Neural progenitor cell (in vitro differentiated cells): ENCODE measurements at regions not wholly inside any gene's neighbourhood (a gene's known extent, or its start where the extent isn't known, plus 50 kb on each side); places are given as distances from the start of the nearest gene placed in this dataset.

ENCODE experiments used
- DNase-seq: peaks from one replicate; pipeline ENCODE4 v3.0.0-alpha.2; 2016; ENCODE audit warnings: low spot score
- H2AFZ ChIP-seq: fragments of 200-600 bp; sonication (generic); replicated peaks from 2 replicates; pipeline ENCODE4 v1.6.1; 2016; ENCODE audit warnings: antibody characterized with exemption
- H3F3A ChIP-seq: fragments of 200-600 bp; sonication (generic); 2 replicates; pipeline ENCODE4 v1.6.1; 2016; ENCODE audit warnings: antibody characterized with exemption, low read depth
- H3K27ac ChIP-seq: fragments of 200-600 bp; sonication (generic); 2 replicates; pipeline ENCODE4 v1.5.1; 2016; ENCODE audit warnings: mild to moderate bottlenecking
- H3K27me3 ChIP-seq: fragments of 200-600 bp; sonication (generic); 2 replicates; pipeline ENCODE4 v1.6.1; 2016; ENCODE audit warnings: mild to moderate bottlenecking, moderate library complexity
- H3K36me3 ChIP-seq: fragments of 200-600 bp; sonication (generic); 2 replicates; pipeline ENCODE4 v1.5.1; 2016
- H3K4me1 ChIP-seq: fragments of 200-600 bp; sonication (generic); 2 replicates; pipeline ENCODE4 v1.6.1; 2016; ENCODE audit warnings: mixed run types
- H3K4me2 ChIP-seq: fragments of 200-600 bp; sonication (generic); 2 replicates; pipeline ENCODE4 v1.6.1; 2016
- H3K4me3 ChIP-seq: fragments of 200-600 bp; sonication (generic); 2 replicates; pipeline ENCODE4 v1.5.1; 2016
- H3K79me2 ChIP-seq: fragments of 200-600 bp; sonication (generic); 2 replicates; pipeline ENCODE4 v1.6.1; 2016; ENCODE audit warnings: low read depth
- H3K9ac ChIP-seq: fragments of 200-600 bp; sonication (generic); 2 replicates; pipeline ENCODE4 v1.6.1; 2016
- H3K9me3 ChIP-seq: fragments of 200-600 bp; sonication (generic); 2 replicates; pipeline ENCODE4 v1.5.1; 2016; ENCODE audit warnings: low read depth
- H4K20me1 ChIP-seq: fragments of 200-600 bp; sonication (generic); 2 replicates; pipeline ENCODE4 v1.6.1; 2016; ENCODE audit warnings: low read depth
- H3K27ac Mint-ChIP-seq: 3 replicates; pipeline ENCODE4 v1.8.0; 2021; ENCODE audit warnings: mixed read lengths
- H3K27me3 Mint-ChIP-seq: 2 replicates; pipeline ENCODE4 v1.8.0; 2022; ENCODE audit warnings: low read depth, mild to moderate bottlenecking, inconsistent platforms, moderate library complexity, mixed read lengths; ENCODE audit not compliant: insufficient read depth
- H3K36me3 Mint-ChIP-seq: 3 replicates; pipeline ENCODE4 v1.8.0; 2021; ENCODE audit warnings: mixed read lengths
- H3K4me1 Mint-ChIP-seq: 3 replicates; pipeline ENCODE4 v1.8.0; 2021; ENCODE audit warnings: mixed read lengths
- H3K4me3 Mint-ChIP-seq: 3 replicates; pipeline ENCODE4 v1.8.0; 2021; ENCODE audit warnings: mild to moderate bottlenecking, moderate library complexity, mixed read lengths
- H3K9me3 Mint-ChIP-seq: 3 replicates; pipeline ENCODE4 v1.8.0; 2020; ENCODE audit warnings: mixed read lengths
- CTCF ChIP-seq: fragments of 200-600 bp; sonication (generic); IDR thresholded peaks from 2 replicates; pipeline ENCODE4 v1.5.1; 2017; ENCODE audit warnings: antibody characterized with exemption, mild to moderate bottlenecking
- EZH2 ChIP-seq: fragments of 200-600 bp; sonication (generic); IDR thresholded peaks from 2 replicates; pipeline ENCODE4 v1.6.1; 2017; ENCODE audit warnings: antibody characterized with exemption, mild to moderate bottlenecking, moderate library complexity
- EZH2phosphoT487 ChIP-seq: fragments of 200-600 bp; sonication (generic); IDR thresholded peaks from 2 replicates; pipeline ENCODE4 v1.6.1; 2017; ENCODE audit warnings: antibody characterized with exemption

- Histone ChIP-seq H3K4me3 (no peak overlapping the region), H3K27ac (no peak overlapping the region), H3K4me1 (no peaks in the 10 kb centered on the region), H3F3A (no peaks in the 10 kb centered on the region), H3K79me2 (no peaks in the 10 kb centered on the region), H4K20me1 (no peaks in the 10 kb centered on the region), H3K9ac (no peak overlapping the region), H2AFZ (no peak overlapping the region), H3K27me3 (peaks cover 100% of the 10 kb centered on the region), H3K36me3 (no peaks in the 10 kb centered on the region), H3K4me2 (no peak overlapping the region), H3K9me3 (no peaks in the 10 kb centered on the region)
- Mint-ChIP-seq H3K9me3 (no peaks in the 10 kb centered on the region), H3K27ac (no peak overlapping the region), H3K36me3 (no peaks in the 10 kb centered on the region), H3K27me3 (peaks cover 2% of the 10 kb centered on the region), H3K4me1 (peaks cover 15% of the 10 kb centered on the region), H3K4me3 (no peak overlapping the region)
- no peak for DNase-seq
- no peak for TF ChIP-seq CTCF
- no peak for TF ChIP-seq EZH2phosphoT487
- no peak for TF ChIP-seq EZH2
Observed at GRCh38 chr22:22043296-22044078, 60.9 kb upstream of the TOP3B start.

- Histone ChIP-seq H3K36me3 (no peaks in the 10 kb centered on the region), H3K27ac (no peak overlapping the region)
- H3K4me3 Mint-ChIP-seq, result no peak overlapping the region
Observed at GRCh38 chr22:22042599-22043295, 60.2 kb upstream of the TOP3B start.

GRCh38 chr22:22042009-22042408 lies 59.4 kb upstream of the TOP3B start:
- no peak overlapping the region for H3K4me2 ChIP-seq
- Mint-ChIP-seq H3K9me3 (no peaks in the 10 kb centered on the region), H3K36me3 (no peaks in the 10 kb centered on the region), H3K4me3 (no peak overlapping the region), H3K27me3 (peaks cover 2% of the 10 kb centered on the region), H3K27ac (no peak overlapping the region), H3K4me1 (peaks cover 29% of the 10 kb centered on the region)
- H3K27me3 ChIP-seq, result peaks cover 100% of the 10 kb centered on the region
- no peak overlapping the region for H3K4me3 ChIP-seq
- TF ChIP-seq EZH2 (no peak), EZH2phosphoT487 (no peak), CTCF (no peak)
- no peaks in the 10 kb centered on the region for H3K79me2 ChIP-seq
- no peak overlapping the region for H3K27ac ChIP-seq
- no peak overlapping the region for H2AFZ ChIP-seq
- no peaks in the 10 kb centered on the region for H3K36me3 ChIP-seq
- peaks cover 10% of the 10 kb centered on the region for H3K4me1 ChIP-seq
- no peak overlapping the region for H3K9ac ChIP-seq
- no peak for DNase-seq
- peaks cover 8% of the 10 kb centered on the region for H3F3A ChIP-seq
- no peaks in the 10 kb centered on the region for H4K20me1 ChIP-seq
- H3K9me3 ChIP-seq, result no peaks in the 10 kb centered on the region

More at GRCh38 chr22:22042599-22043295, 60.2 kb upstream of the TOP3B start:
- Histone ChIP-seq H3K9ac (no peak overlapping the region), H3K27me3 (peaks cover 100% of the 10 kb centered on the region), H3K4me2 (no peak overlapping the region), H3K79me2 (no peaks in the 10 kb centered on the region), H3K4me1 (peaks cover 2% of the 10 kb centered on the region), H3K9me3 (no peaks in the 10 kb centered on the region), H4K20me1 (no peaks in the 10 kb centered on the region), H2AFZ (no peak overlapping the region), H3F3A (peaks cover 1% of the 10 kb centered on the region), H3K4me3 (no peak overlapping the region)
- Mint-ChIP-seq H3K27ac (no peak overlapping the region), H3K9me3 (no peaks in the 10 kb centered on the region), H3K27me3 (peaks cover 2% of the 10 kb centered on the region), H3K36me3 (no peaks in the 10 kb centered on the region), H3K4me1 (peaks cover 22% of the 10 kb centered on the region)
- no peak for TF ChIP-seq EZH2
- DNase-seq, result no peak

GRCh38 chr22:22040908-22041307 lies 58.3 kb upstream of the TOP3B start:
- H3K79me2 ChIP-seq, result no peaks in the 10 kb centered on the region
- Mint-ChIP-seq H3K27me3 (peaks cover 2% of the 10 kb centered on the region), H3K36me3 (no peaks in the 10 kb centered on the region), H3K9me3 (no peaks in the 10 kb centered on the region), H3K4me1 (peaks cover 32% of the 10 kb centered on the region), H3K27ac (no peak overlapping the region), H3K4me3 (no peak overlapping the region)
- no peak overlapping the region for H2AFZ ChIP-seq
- H3K9ac ChIP-seq, result no peak overlapping the region
- TF ChIP-seq CTCF, result no peak
- TF ChIP-seq EZH2phosphoT487, result no peak
- TF ChIP-seq EZH2, result no peak
- DNase-seq, result no peak
- peaks cover 8% of the 10 kb centered on the region for H3F3A ChIP-seq
- peaks cover 100% of the 10 kb centered on the region for H3K27me3 ChIP-seq
- no peak overlapping the region for H3K4me3 ChIP-seq
- H3K27ac ChIP-seq, result no peak overlapping the region
- no peaks in the 10 kb centered on the region for H4K20me1 ChIP-seq
- H3K4me2 ChIP-seq, result no peak overlapping the region
- peaks cover 12% of the 10 kb centered on the region for H3K4me1 ChIP-seq
- H3K9me3 ChIP-seq, result no peaks in the 10 kb centered on the region
- no peaks in the 10 kb centered on the region for H3K36me3 ChIP-seq
